GM18517 (cell line): ENCODE measurements at regions not wholly inside any gene's neighbourhood (a gene's known extent, or its start where the extent isn't known, plus 50 kb on each side); places are given as distances from the start of the nearest gene placed in this dataset.

Source experiments
- ATAC-seq: cut with Tn5 transposase; IDR thresholded peaks from one replicate; pipeline ENCODE4 v1.9.1; 2021; ENCODE audit warnings: mild to moderate bottlenecking, moderate library complexity; ENCODE audit not compliant: unreplicated experiment

DNA sequence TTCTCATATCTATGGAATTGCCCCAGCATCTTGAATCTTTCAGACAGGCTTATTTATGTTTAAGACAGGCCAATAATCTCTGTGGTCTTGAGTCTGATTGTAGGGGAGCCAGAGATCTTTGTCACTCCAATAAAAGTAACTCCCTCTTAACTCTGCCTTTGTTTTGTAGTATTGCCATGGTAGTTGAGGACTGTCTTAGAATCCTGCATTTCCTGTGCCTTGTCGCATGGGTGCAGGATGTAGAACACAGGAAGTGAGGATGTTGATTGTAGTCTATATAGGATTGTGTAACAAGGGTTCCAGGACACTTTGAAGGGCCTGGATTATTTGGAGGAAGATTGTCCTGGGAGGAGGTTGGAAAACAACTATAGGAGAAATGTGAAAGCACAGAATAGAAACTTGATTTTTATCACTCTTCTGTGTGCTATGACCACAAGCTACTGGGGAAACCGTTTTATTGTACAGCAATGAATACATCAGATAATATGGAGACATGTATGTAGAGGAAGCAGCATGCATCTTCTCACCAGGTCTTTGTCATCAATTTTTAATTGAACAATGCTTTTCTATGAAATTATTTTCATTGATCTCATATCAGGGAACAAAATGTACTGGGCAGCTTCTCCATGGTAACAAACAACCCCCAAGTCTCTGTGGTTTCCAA, 411.7 kb downstream of the FGF9 start:
- no peak for ATAC-seq

DNA sequence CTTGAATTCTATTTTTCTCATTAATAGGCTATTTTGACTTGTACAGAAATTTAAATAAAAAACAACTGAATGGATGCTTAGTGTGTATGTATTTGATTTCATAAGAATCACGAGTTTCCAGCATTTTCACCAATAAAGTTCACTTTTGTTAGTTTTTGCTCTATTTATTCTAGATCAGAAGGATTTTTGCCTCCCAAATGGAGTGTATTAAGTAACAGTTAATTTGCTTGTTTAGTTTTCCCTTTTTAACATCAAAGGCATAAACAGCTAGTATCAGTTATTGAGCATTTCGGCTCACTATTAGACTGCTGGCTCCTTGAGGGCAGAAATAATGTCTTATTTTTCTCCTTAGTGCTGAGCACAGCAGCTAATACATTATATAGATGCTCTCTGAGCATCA, 414.1 kb downstream of the FGF9 start:
- no peak for ATAC-seq

DNA sequence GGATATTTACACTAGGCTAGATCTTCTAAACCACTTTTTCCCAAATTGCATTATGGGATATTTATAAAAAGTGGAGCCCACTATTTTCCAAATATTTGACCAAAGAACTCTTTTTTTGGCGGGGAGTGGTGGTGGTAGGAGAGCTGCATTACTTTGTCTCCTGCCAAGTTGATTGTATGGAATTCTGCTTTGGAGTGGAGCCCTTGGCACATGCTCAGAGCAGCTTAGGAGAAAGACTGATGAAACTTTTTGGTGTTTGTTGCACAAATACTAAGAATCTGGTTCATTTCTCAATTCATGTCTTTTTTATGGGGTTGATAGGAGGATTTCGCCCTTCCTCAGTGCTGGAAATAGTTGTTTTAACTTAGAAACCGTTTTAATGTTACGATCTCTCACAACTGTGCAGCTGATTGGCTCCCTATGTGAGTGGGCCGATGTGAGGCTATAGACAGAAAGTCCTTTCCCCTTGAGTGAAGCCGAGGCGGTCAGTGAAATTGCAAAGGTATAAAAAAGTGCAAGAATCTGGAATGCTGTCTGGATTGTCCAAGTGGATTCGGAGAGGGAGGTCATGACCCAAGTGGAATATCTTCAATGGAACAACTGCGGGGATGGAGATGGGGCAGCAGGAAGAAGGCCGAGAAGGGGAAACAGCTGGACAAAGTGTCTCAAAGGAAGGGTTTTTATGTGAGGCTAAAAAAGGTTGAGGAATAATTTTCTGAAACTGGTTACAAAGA, 415.9 kb downstream of the FGF9 start:
- no peak for ATAC-seq

DNA sequence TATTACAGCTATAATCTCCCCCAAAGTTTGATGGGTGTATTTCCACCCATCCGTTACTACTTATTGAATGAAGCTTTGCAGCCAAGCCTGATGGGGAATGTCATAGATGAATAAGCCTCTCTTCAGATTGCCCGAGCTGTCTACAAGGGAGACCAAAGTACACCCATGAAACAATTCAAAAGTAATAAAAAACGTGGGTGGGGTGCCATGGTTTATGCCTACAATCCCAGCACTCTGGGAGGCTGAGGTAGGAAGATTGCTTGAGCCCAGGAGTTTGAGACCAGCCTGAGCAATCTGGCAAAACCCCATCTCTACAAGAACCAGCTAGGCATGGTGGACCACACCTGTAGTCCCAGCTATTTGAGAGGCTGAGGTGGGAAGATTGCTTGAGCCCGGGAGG, 419.2 kb downstream of the FGF9 start:
- ATAC-seq, result no peak

GRCh38 chr13:22091222-22091970, 420.5 kb downstream of the FGF9 start:
- ATAC-seq, result no peak

DNA sequence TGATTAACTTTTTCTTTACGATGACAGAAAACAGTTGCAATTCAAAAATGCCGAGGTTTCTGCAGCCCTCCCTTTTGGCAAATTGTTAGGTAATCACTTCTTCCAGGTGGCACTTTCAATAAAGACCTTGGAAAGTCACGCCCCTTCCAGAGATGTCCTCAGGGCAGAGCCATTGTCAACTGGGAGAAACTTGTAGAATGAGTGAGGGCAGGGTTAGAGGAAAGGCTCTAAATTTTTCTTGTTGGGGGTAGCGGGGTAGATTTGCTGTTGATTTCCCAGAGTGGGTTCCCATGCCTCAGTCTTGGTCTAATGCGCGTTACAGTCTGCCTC, 421.1 kb downstream of the FGF9 start:
- no peak for ATAC-seq

GRCh38 chr13:22092791-22093560, 422.1 kb downstream of the FGF9 start:
- ATAC-seq, result no peak

- ATAC-seq, result no peak
Observed at GRCh38 chr13:22095794-22096193, 424.9 kb downstream of the FGF9 start.

DNA sequence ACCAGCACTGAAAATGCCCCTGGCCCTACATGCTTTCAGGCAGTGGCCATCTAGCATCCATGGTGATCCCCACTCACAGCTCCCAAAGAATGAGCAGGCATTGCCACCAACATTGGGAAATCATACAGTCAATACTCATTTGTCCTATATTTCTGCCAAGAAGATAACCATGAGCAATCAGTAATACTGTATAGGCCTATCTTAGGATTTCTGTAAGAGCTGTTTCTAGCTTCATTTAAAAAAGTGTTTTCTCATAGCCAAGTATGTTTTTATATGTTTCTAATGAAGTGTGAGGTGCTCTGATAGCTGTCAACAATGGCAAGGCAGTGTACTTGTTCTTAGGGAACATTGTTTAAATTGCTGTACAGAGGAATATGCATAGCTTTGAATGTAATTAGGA, 428.7 kb downstream of the FGF9 start:
- ATAC-seq, result no peak

DNA sequence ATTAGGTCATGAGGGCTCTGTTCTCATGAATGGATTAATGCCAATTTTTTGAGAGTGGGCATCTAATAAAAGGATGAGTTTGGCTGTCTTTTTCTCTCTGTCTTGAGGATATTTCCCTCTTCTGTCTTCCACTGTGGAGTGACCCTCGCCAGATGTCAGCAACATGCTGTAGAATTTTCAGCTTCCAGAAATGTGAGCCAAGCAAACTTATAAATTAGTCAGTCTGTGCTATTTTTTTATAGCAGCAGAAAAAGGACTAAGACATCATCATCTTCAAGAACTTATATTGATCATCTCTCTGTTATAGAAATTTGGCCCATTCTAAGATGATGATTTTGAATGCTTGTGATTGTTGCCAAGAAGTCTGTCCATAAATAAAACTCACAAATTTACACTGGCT, 431.4 kb downstream of the FGF9 start:
- no peak for ATAC-seq

DNA sequence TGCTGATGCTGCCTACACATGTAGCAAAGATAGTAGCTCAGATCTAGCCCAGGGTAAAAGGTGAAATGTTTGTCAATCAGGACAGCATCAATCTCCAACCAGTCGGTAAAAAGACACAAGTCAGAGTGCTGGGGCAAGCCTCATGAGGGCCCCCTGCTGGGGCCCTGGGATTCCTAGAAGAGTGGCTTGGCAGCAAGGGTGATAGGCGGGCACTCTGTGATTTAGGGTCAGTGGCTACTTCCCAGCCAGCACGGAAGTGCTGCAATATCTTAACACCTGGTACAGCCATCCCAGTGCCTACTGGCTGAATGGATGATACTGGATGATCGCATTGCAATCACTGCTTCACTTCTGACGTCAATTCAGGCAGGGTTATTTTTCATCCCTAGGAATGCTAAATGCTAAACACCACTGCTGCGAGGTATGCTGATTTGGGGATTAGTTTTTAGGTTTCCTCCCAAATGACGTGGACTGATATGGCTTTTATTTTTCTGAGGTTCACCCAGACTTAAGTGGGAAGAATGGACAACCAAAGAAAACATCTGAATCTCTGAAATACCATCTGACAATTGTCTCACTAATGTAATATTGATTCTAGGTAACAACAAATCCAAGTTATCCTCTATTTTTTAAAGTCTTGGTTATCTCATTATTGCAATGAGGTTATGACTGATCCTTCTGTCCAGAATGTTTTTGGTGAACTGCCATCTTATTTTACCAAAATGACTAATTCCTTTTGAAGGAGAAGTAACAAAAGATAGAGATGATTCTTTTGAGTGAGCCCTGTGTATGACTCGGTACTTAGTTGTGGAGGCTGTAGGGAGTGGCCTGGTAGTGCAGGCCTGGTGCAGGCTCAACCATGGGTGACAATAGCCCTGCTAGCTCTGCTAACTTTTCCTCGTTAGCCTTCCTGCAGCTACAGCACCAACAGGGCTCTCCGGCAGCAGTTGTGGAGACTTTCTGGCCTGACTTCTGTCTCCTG, 432.5 kb downstream of the FGF9 start:
- no peak for ATAC-seq

DNA sequence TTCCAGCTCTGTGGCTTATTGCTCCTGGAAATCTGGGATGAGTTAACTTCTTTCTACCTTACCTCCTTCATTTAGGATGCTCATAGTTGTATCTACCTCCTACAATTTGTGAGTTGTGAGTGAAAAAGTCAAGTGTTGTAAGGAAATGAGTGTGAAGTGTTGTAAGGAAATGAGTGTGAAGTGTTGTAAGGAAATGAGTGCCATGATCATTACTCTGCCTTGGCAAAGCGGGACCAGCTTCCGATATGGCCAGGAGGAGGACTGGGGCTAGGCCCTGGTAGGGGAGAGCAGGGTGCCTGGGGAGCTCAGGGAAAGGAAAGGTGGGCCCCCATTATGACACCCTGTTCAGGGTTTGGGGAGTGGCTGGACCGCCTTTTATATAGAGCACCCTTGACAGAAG, 435.2 kb downstream of the FGF9 start:
- no peak for ATAC-seq

GRCh38 chr13:22107549-22107948, 436.7 kb downstream of the FGF9 start:
- no peak for ATAC-seq

GRCh38 chr13:22108283-22108942, 437.5 kb downstream of the FGF9 start:
- ATAC-seq, result no peak

- no peak for ATAC-seq
Observed at GRCh38 chr13:22108979-22109378, 438.1 kb downstream of the FGF9 start.

GRCh38 chr13:22110368-22110767, 439.5 kb downstream of the FGF9 start:
- ATAC-seq, result no peak

- no peak for ATAC-seq
Observed at GRCh38 chr13:22111152-22111783, 440.4 kb downstream of the FGF9 start.

DNA sequence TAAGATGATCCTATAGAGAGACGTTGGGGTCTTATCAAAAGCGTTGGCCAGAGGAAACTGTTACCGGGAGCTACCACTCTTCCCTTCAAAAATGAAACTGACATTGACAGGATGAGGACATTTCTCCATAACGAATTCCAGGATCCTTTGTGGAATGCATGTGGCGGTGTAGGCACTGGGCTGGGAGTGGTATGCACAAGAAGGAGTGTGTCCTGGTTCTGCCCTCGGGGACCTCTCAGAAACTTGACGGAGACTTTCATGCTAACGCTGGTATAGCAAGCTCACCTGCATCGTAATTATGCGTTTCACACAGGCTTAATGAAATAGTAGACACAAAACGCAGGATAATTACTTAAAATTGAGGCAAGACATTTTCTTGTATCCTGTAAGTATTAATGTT, 441.1 kb downstream of the FGF9 start:
- ATAC-seq, result no peak
